ENCODE measurements at regions not wholly inside any gene's neighbourhood (a gene's known extent, or its start where the extent isn't known, plus 50 kb on each side); places are given as distances from the start of the nearest gene placed in this dataset.
"Not testable (repeated sequence)": the region's sequence is repeated elsewhere in the genome, so short reads cannot be mapped to it uniquely, and the experiment has no call there.

DNA sequence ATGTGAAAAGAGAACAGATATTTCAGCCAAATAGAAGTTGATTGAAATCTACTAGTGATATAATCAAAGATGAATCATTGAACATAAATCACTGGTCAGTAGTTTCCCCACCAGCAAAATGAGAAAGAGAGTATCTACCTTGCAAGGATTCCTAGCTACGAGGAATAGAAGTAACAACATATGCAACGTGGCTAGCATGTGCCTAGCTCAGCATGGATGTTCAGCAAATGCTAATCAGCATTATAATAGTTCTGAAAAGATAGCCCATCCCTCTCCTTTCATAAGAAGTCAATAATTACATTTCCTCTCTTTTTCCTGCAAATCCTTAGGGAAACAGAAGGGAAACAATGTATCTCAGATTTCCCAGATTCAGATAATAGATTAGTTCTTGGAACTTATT lies 417.2 kb downstream of the SATB2 start:
- Histone ChIP-seq H3K4me2 (ENCODE audit: low read depth, low read length) (no peak overlapping the region), H2AFZ (ENCODE audit: low read length) (no peak overlapping the region), H3K9me2 (replicated peaks; ENCODE audit: insufficient read depth, low read length) (no peaks in the 10 kb centered on the region), H3K79me2 (ENCODE audit: low read length) (no peaks in the 10 kb centered on the region), H3K4me1 (ENCODE audit: low read length) (no peaks in the 10 kb centered on the region), H3F3A (ENCODE audit: insufficient read depth, low read length) (no peaks in the 10 kb centered on the region), H3K36me3 (replicated peaks; ENCODE audit: insufficient read depth, low read length) (no peaks in the 10 kb centered on the region), H3K27me3 (replicated peaks; ENCODE audit: insufficient read depth, low read length) (no peaks in the 10 kb centered on the region), H3K9ac (ENCODE audit: low read length) (no peak overlapping the region), H3K4me3 (ENCODE audit: low read length) (no peak overlapping the region), H3K9me3 (replicated peaks; ENCODE audit: insufficient read depth, low read length) (no peaks in the 10 kb centered on the region), H4K20me1 (ENCODE audit: insufficient read depth, low read length) (no peaks in the 10 kb centered on the region), H3K27ac (ENCODE audit: low read length) (no peak overlapping the region)
- no peak for TF ChIP-seq EZH2phosphoT487 (IDR thresholded peaks at IDR 0.05; ENCODE audit: low read length)
- no peak for TF ChIP-seq EZH2 (optimal IDR thresholded peaks at IDR 0.05; ENCODE audit: low read depth, low read length)
- no peak for TF ChIP-seq CTCF (IDR thresholded peaks at IDR 0.05; ENCODE audit: low read length)
- DNase-seq: no peak

DNA sequence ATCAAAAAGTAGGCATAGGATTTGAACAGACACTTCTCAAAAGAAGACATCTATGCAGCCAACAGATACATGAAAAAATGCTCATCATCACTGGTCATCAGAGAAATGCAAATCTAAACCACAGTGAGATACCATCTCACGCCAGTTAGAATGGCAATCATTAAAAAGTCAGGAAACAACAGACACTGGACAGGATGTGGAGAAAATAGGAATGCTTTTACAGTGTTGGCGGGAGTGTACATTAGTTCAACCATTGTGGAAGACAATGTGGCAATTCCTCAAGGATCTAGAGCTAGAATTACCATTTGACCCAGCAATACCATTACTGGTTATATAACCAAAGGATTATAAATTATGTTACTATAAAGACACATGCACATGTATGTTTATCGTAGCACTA lies 424.0 kb downstream of the SATB2 start:
- not testable (repeated sequence) for H2AFZ ChIP-seq (ENCODE audit: low read length); DNase-seq; H3K79me2 ChIP-seq (ENCODE audit: low read length)

DNA sequence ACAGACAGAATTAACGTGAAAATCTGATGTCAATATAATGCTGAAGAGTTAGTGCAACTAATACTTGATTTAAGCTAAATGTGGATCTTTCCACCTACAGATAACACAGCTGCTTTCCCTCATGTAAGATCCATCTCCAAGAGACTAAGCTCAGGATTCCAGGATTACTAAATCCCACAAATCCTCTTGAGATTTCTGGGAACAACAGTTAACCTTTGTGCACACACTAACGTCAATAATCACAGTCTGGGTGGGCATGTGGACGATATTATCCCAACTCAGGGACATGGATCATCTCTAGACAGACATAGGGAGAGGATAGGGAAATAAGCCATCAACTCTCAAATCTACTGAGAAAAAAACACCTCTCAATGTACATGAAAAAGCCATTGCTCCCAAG lies 432.6 kb downstream of the SATB2 start:
- no peak overlapping the region for H3K4me2 ChIP-seq (ENCODE audit: low read depth, low read length)
- no peaks in the 10 kb centered on the region for H4K20me1 ChIP-seq (ENCODE audit: insufficient read depth, low read length)
- H3K4me1 ChIP-seq (ENCODE audit: low read length): no peaks in the 10 kb centered on the region
- no peaks in the 10 kb centered on the region for H3F3A ChIP-seq (ENCODE audit: insufficient read depth, low read length)
- no peak overlapping the region for H3K9ac ChIP-seq (ENCODE audit: low read length)
- H3K79me2 ChIP-seq (ENCODE audit: low read length): no peaks in the 10 kb centered on the region
- TF ChIP-seq EZH2phosphoT487 (IDR thresholded peaks at IDR 0.05; ENCODE audit: low read length) (no peak), CTCF (IDR thresholded peaks at IDR 0.05; ENCODE audit: low read length) (no peak), EZH2 (optimal IDR thresholded peaks at IDR 0.05; ENCODE audit: low read depth, low read length) (no peak)
- no peak overlapping the region for H2AFZ ChIP-seq (ENCODE audit: low read length)
- H3K9me3 ChIP-seq (replicated peaks; ENCODE audit: insufficient read depth, low read length): no peaks in the 10 kb centered on the region
- no peak overlapping the region for H3K27ac ChIP-seq (ENCODE audit: low read length)
- no peak for DNase-seq
- no peak overlapping the region for H3K4me3 ChIP-seq (ENCODE audit: low read length)
- no peaks in the 10 kb centered on the region for H3K36me3 ChIP-seq (replicated peaks; ENCODE audit: insufficient read depth, low read length)
- no peaks in the 10 kb centered on the region for H3K9me2 ChIP-seq (replicated peaks; ENCODE audit: insufficient read depth, low read length)
- no peaks in the 10 kb centered on the region for H3K27me3 ChIP-seq (replicated peaks; ENCODE audit: insufficient read depth, low read length)

More for the DNA sequence above, 424.0 kb downstream of the SATB2 start:
- H3K4me1 ChIP-seq (ENCODE audit: low read length); H3K36me3 ChIP-seq (replicated peaks; ENCODE audit: insufficient read depth, low read length); H3K9me2 ChIP-seq (replicated peaks; ENCODE audit: insufficient read depth, low read length); H3K27me3 ChIP-seq (replicated peaks; ENCODE audit: insufficient read depth, low read length); H4K20me1 ChIP-seq (ENCODE audit: insufficient read depth, low read length); H3K4me3 ChIP-seq (ENCODE audit: low read length); H3K9me3 ChIP-seq (replicated peaks; ENCODE audit: insufficient read depth, low read length); H3K27ac ChIP-seq (ENCODE audit: low read length); H3F3A ChIP-seq (ENCODE audit: insufficient read depth, low read length); H3K4me2 ChIP-seq (ENCODE audit: low read depth, low read length); H3K9ac ChIP-seq (ENCODE audit: low read length): not testable (repeated sequence)

GRCh38 chr2:199024224-199024623 lies 433.5 kb downstream of the SATB2 start:
- no peaks in the 10 kb centered on the region for H3K9me3 ChIP-seq (replicated peaks; ENCODE audit: insufficient read depth, low read length)
- no peak overlapping the region for H3K27ac ChIP-seq (ENCODE audit: low read length)
- no peaks in the 10 kb centered on the region for H3K9me2 ChIP-seq (replicated peaks; ENCODE audit: insufficient read depth, low read length)
- no peak overlapping the region for H3K4me2 ChIP-seq (ENCODE audit: low read depth, low read length)
- H3K4me3 ChIP-seq (ENCODE audit: low read length): no peak overlapping the region
- no peaks in the 10 kb centered on the region for H3F3A ChIP-seq (ENCODE audit: insufficient read depth, low read length)
- H3K79me2 ChIP-seq (ENCODE audit: low read length): no peaks in the 10 kb centered on the region
- H3K9ac ChIP-seq (ENCODE audit: low read length): no peak overlapping the region
- no peaks in the 10 kb centered on the region for H3K36me3 ChIP-seq (replicated peaks; ENCODE audit: insufficient read depth, low read length)
- no peaks in the 10 kb centered on the region for H3K27me3 ChIP-seq (replicated peaks; ENCODE audit: insufficient read depth, low read length)
- no peaks in the 10 kb centered on the region for H3K4me1 ChIP-seq (ENCODE audit: low read length)
- no peak for DNase-seq
- H2AFZ ChIP-seq (ENCODE audit: low read length): no peak overlapping the region
- TF ChIP-seq EZH2 (optimal IDR thresholded peaks at IDR 0.05; ENCODE audit: low read depth, low read length) (no peak), CTCF (IDR thresholded peaks at IDR 0.05; ENCODE audit: low read length) (no peak), EZH2phosphoT487 (IDR thresholded peaks at IDR 0.05; ENCODE audit: low read length) (no peak)
- H4K20me1 ChIP-seq (ENCODE audit: insufficient read depth, low read length): no peaks in the 10 kb centered on the region
